Left renal pelvis (tissue), 4 donors: ENCODE measurements at regions not wholly inside any gene's neighbourhood (a gene's known extent, or its start where the extent isn't known, plus 50 kb on each side); places are given as distances from the start of the nearest gene placed in this dataset.
"Not testable (repeated sequence)": the region's sequence is repeated elsewhere in the genome, so short reads cannot be mapped to it uniquely, and the experiment has no call there.

Experiments
- DNase-seq, 4 donors: peaks; one replicate each; pipeline ENCODE4 v3.0.0-alpha.2; 2013; ENCODE audit warnings: low read depth in 4 of 4, low spot score in 3 of 4

- DNase-seq, result peak in 1 of 4 donors; percentile 19
Measured at GRCh38 chr6:61622601-61623000, 663.4 kb downstream of the KHDRBS2 start.

GRCh38 chr6:61614119-61614518 is 671.9 kb downstream of the KHDRBS2 start:
- no peak for DNase-seq

- DNase-seq, result no peak
Measured at GRCh38 chr6:61606500-61606899, 679.5 kb downstream of the KHDRBS2 start.

- DNase-seq, result not testable (repeated sequence)
Measured at GRCh38 chr6:61605851-61606250, 680.2 kb downstream of the KHDRBS2 start.

- not testable (repeated sequence) for DNase-seq
Measured at GRCh38 chr6:61602171-61602570, 683.9 kb downstream of the KHDRBS2 start.

- no peak for DNase-seq
Measured at GRCh38 chr6:61592238-61592637, 693.8 kb downstream of the KHDRBS2 start.

- DNase-seq, result no peak
Measured at GRCh38 chr6:61586934-61587537, 699.0 kb downstream of the KHDRBS2 start.

- no peak for DNase-seq
Measured at GRCh38 chr6:61585504-61585903, 700.5 kb downstream of the KHDRBS2 start.

- no peak for DNase-seq
Measured at GRCh38 chr6:61562098-61562497, 723.9 kb downstream of the KHDRBS2 start.

GRCh38 chr6:61558796-61559195 is 727.2 kb downstream of the KHDRBS2 start:
- no peak for DNase-seq

GRCh38 chr6:61555993-61556392 is 730.0 kb downstream of the KHDRBS2 start:
- no peak for DNase-seq

- no peak for DNase-seq
Measured at GRCh38 chr6:61538801-61539200, 747.2 kb downstream of the KHDRBS2 start.

- not testable (repeated sequence) for DNase-seq
Measured at GRCh38 chr6:61532749-61533148, 753.3 kb downstream of the KHDRBS2 start.
